ENCODE measurements at regions not wholly inside any gene's neighbourhood (a gene's known extent, or its start where the extent isn't known, plus 50 kb on each side); places are given as distances from the start of the nearest gene placed in this dataset.

DNA sequence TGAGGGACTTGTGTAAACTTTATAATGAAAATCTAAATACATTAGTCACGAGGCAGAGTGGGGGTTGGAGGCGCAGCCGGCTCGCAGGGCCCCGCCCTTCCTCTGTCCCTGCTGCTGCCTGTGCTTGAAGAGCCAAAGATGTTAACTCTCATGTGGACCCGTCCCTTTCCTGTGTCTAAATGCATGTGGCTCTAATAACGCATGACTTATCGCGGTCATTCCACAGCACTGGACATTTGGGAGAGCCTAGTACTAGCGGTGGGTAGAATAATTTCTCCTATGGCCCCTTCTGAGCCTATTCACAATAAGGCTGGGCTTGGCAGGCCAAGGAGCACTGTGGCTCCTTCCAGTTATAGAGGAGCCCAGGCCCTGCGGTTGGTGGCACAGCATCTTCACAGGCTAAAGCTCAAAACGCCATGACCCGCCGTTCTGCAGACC is 82.3 kb upstream of the SIMC1 start:
- no peak for TF ChIP-seq SREBF2 (IDR thresholded peaks at IDR 0.05)
- TF ChIP-seq, protein P1, sequence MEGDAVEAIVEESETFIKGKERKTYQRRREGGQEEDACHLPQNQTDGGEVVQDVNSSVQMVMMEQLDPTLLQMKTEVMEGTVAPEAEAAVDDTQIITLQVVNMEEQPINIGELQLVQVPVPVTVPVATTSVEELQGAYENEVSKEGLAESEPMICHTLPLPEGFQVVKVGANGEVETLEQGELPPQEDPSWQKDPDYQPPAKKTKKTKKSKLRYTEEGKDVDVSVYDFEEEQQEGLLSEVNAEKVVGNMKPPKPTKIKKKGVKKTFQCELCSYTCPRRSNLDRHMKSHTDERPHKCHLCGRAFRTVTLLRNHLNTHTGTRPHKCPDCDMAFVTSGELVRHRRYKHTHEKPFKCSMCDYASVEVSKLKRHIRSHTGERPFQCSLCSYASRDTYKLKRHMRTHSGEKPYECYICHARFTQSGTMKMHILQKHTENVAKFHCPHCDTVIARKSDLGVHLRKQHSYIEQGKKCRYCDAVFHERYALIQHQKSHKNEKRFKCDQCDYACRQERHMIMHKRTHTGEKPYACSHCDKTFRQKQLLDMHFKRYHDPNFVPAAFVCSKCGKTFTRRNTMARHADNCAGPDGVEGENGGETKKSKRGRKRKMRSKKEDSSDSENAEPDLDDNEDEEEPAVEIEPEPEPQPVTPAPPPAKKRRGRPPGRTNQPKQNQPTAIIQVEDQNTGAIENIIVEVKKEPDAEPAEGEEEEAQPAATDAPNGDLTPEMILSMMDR (IDR thresholded peaks at IDR 0.05), result no peak
- TF ChIP-seq CEBPB (IDR thresholded peaks at IDR 0.05), result no peak
- TF ChIP-seq POLR2A (IDR thresholded peaks at IDR 0.05; ENCODE audit: low read length), result no peak
- no peak for TF ChIP-seq RCOR1 (IDR thresholded peaks at IDR 0.05; ENCODE audit: low read depth, low read length)
